Keratinocyte (primary cell): ENCODE measurements at regions not wholly inside any gene's neighbourhood (a gene's known extent, or its start where the extent isn't known, plus 50 kb on each side); places are given as distances from the start of the nearest gene placed in this dataset.

Experiments used
- DNase-seq: peaks from one replicate; pipeline ENCODE4 v3.0.0-alpha.2; 2011; ENCODE audit warnings: low read depth, missing footprints, low spot score
- FAIRE-seq: peaks from 2 replicates; lab custom pipeline; 2011; peaks lifted over from hg19 to GRCh38; lab: Jason Lieb, UNC
- H2AFZ ChIP-seq: 2 replicates; pipeline ENCODE4 v1.6.0; 2012; ENCODE audit warnings: low read length, control low read depth, inconsistent platforms; ENCODE audit not compliant: control insufficient read depth
- H3K27ac ChIP-seq: 2 replicates; pipeline ENCODE4 v1.5.1; 2011; ENCODE audit warnings: low read length; ENCODE audit not compliant: control insufficient read depth, insufficient read depth
- H3K27me3 ChIP-seq: 3 replicates; pipeline ENCODE4 v1.6.0; 2011; ENCODE audit warnings: low read length; ENCODE audit not compliant: control insufficient read depth, insufficient read depth; ENCODE audit errors: extremely low read depth
- H3K36me3 ChIP-seq, 2 experiments: 2 replicates in 1 of 2; 3 replicates in 1 of 2; pipeline ENCODE4 v1.5.1; 2011; ENCODE audit warnings: low read length in 2 of 2, mild to moderate bottlenecking in 1 of 2; ENCODE audit not compliant: control insufficient read depth in 2 of 2, insufficient read depth in 2 of 2; ENCODE audit errors: extremely low read depth in 1 of 2
- H3K4me1 ChIP-seq: 3 replicates; pipeline ENCODE4 v1.5.1; 2011; ENCODE audit warnings: low read length; ENCODE audit not compliant: control insufficient read depth, insufficient read depth; ENCODE audit errors: extremely low read depth
- H3K4me2 ChIP-seq: 3 replicates; pipeline ENCODE4 v1.6.0; 2011; ENCODE audit warnings: low read depth, low read length; ENCODE audit not compliant: control insufficient read depth, insufficient read depth; ENCODE audit errors: extremely low read depth
- H3K4me3 ChIP-seq, 3 experiments: fragments of 200-600 bp in 1 of 3; sonication (generic) in 1 of 3; 2 replicates in 2 of 3; 3 replicates in 1 of 3; pipeline ENCODE4 v1.5.1; 2011 to 2016; ENCODE audit warnings: low read length in 3 of 3, mild to moderate bottlenecking in 3 of 3, control low read depth in 2 of 3, inconsistent platforms in 1 of 3, low read depth in 1 of 3, mixed read lengths in 1 of 3, mixed run types in 1 of 3, moderate library complexity in 1 of 3; ENCODE audit not compliant: control insufficient read depth in 2 of 3, insufficient read depth in 2 of 3; ENCODE audit errors: extremely low read depth in 1 of 3
- H3K79me2 ChIP-seq: 2 replicates; pipeline ENCODE4 v1.6.0; 2012; ENCODE audit warnings: low read length; ENCODE audit not compliant: control insufficient read depth, insufficient read depth
- H3K9ac ChIP-seq: 3 replicates; pipeline ENCODE4 v1.6.0; 2011; ENCODE audit warnings: low read length; ENCODE audit not compliant: control insufficient read depth, insufficient read depth; ENCODE audit errors: extremely low read depth
- H3K9me1 ChIP-seq: 3 replicates; pipeline ENCODE4 v1.6.0; 2011; ENCODE audit warnings: low read length; ENCODE audit not compliant: control insufficient read depth, insufficient read depth; ENCODE audit errors: extremely low read depth
- H3K9me3 ChIP-seq: 2 replicates; pipeline ENCODE4 v1.5.1; 2012; ENCODE audit warnings: low read depth, low read length; ENCODE audit not compliant: control insufficient read depth
- H4K20me1 ChIP-seq: 3 replicates; pipeline ENCODE4 v1.6.0; 2011; ENCODE audit warnings: low read length; ENCODE audit not compliant: control insufficient read depth, insufficient read depth; ENCODE audit errors: extremely low read depth
- CTCF ChIP-seq, 3 experiments: IDR thresholded peaks in 1 of 3; conservative IDR thresholded peaks in 1 of 3; optimal IDR thresholded peaks in 1 of 3; 2 replicates in 2 of 3; 3 replicates in 1 of 3; pipeline versions ENCODE3 to v1.5.1; 2011; ENCODE audit warnings: low read length in 3 of 3, mild to moderate bottlenecking in 3 of 3, moderate library complexity in 2 of 3, control low read depth in 1 of 3, inconsistent platforms in 1 of 3; ENCODE audit not compliant: insufficient read depth in 2 of 3; ENCODE audit errors: extremely low read depth in 1 of 3
- EZH2 ChIP-seq: IDR thresholded peaks from one replicate; pipeline ENCODE4 v1.6.1; 2012; ENCODE audit warnings: inconsistent platforms, mild to moderate bottlenecking, low read length, moderate library complexity
- dilution Hi-C: fragments of 300-500 bp; cut with MboI; formaldehyde crosslinking; loops from one replicate; pipeline ENCODE4 v1.7.0; 2020; ENCODE audit warnings: low sequenced_read_pairs; ENCODE audit not compliant: extremely low pct_ligation_motif_present

DNA sequence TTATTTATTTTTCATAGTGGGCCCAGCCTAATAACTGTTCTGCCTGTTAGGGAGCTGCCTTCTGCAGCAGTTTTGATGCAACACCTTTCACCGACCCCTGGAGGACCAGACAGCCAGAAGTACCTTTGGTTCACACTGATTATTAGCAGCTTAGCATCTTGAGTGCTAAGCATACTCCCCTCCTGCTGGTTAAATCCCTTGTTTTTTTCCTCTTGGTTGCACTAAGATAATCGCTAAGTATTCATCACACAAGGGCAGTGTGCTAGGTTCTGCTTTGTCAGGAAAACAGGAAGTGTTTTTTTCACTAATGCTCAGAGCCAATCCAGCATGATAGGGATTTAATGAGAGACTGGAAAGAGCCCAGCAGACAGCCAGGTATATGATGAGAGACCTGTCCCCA is 437.0 kb downstream of the FUT8 start:
- DNase-seq (no peak), FAIRE-seq (no peak)
- no peak overlapping the region for H3K4me2 ChIP-seq
- H3K9ac ChIP-seq: no peak overlapping the region
- H3K27ac ChIP-seq: no peak overlapping the region
- TF ChIP-seq CTCF (optimal IDR thresholded peaks at IDR 0.05 in 1 of 3, IDR thresholded peaks at IDR 0.05 in 1 of 3, conservative IDR thresholded peaks at IDR 0.05 in 1 of 3; ENCODE audit: extremely low read depth in 1 of 3, insufficient read depth in 2 of 3, low read length in 3 of 3) (no peak), EZH2 (no peak)
- no peak overlapping the region for H2AFZ ChIP-seq
- H4K20me1 ChIP-seq: no peaks in the 10 kb centered on the region
- H3K9me1 ChIP-seq: no peaks in the 10 kb centered on the region
- H3K36me3 ChIP-seq: no peaks in the 10 kb centered on the region
- H3K27me3 ChIP-seq: no peaks in the 10 kb centered on the region
- no peak overlapping the region for H3K4me3 ChIP-seq
- no peaks in the 10 kb centered on the region for H3K79me2 ChIP-seq
- no peaks in the 10 kb centered on the region for H3K9me3 ChIP-seq
- dilution Hi-C loops: no loop called here
- H3K4me1 ChIP-seq: no peaks in the 10 kb centered on the region

GRCh38 chr14:65850429-65851135 is 438.1 kb downstream of the FUT8 start:
- no peak for TF ChIP-seq CTCF (optimal IDR thresholded peaks at IDR 0.05 in 1 of 3, IDR thresholded peaks at IDR 0.05 in 1 of 3, conservative IDR thresholded peaks at IDR 0.05 in 1 of 3; ENCODE audit: extremely low read depth in 1 of 3, insufficient read depth in 2 of 3, low read length in 3 of 3)
- no peak for TF ChIP-seq EZH2
- DNase-seq: no peak
- H3K9ac ChIP-seq: no peak overlapping the region

More at GRCh38 chr14:65850429-65851135, 438.1 kb downstream of the FUT8 start:
- dilution Hi-C loops: no loop called here
- FAIRE-seq: no peak
- Histone ChIP-seq H4K20me1 (no peaks in the 10 kb centered on the region), H3K4me1 (no peaks in the 10 kb centered on the region), H3K36me3 (no peaks in the 10 kb centered on the region), H3K4me2 (no peak overlapping the region), H3K79me2 (no peaks in the 10 kb centered on the region), H3K9me3 (no peaks in the 10 kb centered on the region), H3K27me3 (no peaks in the 10 kb centered on the region), H3K27ac (no peak overlapping the region), H3K9me1 (no peaks in the 10 kb centered on the region), H2AFZ (no peak overlapping the region), H3K4me3 (no peak overlapping the region)
